Left renal pelvis (tissue), 4 donors: ENCODE measurements at regions not wholly inside any gene's neighbourhood (a gene's known extent, or its start where the extent isn't known, plus 50 kb on each side); places are given as distances from the start of the nearest gene placed in this dataset.
"Not testable (repeated sequence)": the region's sequence is repeated elsewhere in the genome, so short reads cannot be mapped to it uniquely, and the experiment has no call there.

Experiments used
- DNase-seq, 4 donors: peaks; one replicate each; pipeline ENCODE4 v3.0.0-alpha.2; 2013; ENCODE audit warnings: low read depth in 4 of 4, low spot score in 3 of 4

DNA sequence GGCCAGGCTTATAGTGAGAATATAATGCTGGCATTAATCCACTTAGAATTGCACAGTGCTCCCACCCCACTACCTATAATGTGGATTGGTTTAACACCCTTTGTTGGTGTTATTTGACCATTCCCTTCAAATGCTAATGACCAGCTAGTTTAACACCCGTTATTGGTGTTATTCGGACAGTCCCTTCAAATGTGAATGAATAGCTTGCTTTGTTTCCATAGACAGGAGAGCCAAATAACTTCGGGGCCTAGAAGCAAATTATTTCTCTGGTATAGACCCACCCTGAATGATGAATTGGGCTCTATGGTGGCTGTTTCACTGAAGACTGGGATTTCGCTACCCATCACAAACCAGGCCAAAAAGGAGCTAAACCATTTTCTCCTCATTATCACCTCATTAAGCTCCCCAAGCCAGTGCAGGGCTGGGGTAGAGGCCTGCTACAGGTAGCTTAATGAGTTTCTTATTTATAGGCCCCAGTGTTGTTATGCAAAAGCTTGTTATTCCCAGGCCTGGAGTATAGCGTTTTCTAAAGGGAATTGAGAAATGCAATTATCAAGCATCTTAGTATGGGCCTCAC, 494.1 kb upstream of the DPH6 start:
- DNase-seq, result no peak

DNA sequence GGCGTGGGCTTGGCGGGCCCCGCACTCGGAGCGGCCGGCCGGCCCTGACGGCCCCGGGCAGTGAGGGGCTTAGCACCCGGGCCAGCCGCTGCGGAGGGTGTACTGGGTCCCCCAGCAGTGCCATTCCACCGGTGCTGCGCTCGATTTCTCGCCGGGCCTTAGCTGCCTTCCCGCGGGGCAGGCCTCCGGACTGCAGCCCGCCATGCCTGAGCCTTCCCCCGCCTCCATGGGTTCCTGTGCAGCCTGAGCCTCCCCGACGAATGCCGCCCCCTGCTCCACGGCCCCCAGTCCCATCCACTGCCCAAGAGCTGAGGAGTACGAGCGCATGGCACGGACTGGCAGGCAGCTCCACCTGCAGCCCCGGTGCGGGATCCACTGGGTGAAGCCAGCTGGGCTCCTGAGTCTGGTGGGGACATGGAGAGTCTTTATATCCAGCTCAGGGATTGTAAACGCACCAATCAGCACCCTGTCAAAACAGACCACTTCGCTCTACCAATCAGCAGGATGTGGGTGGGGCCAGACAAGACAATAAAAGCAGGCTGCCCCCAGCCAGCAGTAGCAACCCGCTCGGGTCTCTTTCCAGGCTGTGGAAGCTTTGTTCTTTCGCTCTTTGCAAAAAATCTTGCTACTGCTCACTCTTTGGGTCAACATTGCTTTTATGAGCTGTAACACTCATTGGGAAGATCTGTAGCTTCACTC, 501.2 kb upstream of the DPH6 start:
- not testable (repeated sequence) for DNase-seq

DNA sequence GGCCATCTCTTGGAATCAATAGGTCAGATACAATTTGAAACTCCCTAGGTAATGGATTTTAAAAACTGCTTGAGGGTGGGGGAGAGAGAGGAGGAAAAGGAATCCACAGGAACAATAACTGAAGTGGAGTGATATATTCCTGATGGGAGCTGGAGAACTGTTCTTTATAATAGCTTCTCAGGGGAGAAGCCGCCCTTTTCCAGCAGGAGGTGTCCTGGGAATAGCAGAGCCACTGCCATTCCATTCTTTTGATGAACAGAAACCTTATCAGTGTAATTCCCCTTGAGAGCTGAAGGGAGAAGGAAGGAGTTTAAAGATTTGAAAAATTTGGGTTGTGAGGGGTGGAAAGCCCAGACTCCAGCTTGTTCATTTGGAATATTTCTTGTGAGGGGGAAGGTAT, 504.9 kb upstream of the DPH6 start:
- DNase-seq, result no peak

DNA sequence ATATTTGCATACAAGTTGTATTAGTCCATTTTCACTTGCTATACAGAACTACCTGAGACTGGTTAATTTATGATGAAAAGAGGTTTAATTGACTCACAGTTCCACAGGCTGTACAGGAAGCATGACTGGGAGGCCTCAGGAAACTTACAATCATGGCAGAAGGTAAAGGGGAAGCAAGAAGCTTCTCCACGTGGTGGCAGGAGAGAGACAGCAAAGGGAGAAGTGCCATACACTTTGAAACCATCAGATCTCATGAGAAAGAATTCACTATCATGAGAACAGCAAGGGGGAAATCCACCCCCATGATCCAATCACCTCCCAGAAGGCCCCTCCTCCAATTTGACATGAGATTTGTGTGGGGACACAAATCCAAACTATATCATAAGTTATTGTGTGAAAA, 506.7 kb upstream of the DPH6 start:
- not testable (repeated sequence) for DNase-seq

DNA sequence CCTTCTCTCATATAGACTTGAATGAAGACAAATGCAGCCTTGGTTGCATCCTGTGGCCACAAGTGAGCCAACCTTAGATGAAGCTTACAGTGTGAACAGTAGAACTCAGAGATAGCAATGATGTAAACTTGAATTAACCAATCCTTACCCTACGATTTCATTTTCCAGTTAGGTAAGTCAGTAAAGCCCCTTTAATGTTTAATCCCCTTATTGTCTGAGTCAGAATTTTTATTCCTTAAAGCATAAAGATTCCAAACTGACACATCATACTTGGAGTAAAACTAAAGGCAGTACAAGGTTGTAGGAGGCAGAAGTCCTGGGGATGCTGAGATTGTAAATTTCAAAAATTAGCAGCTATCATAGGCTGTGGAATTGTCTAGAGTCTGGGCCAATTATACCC, 507.8 kb upstream of the DPH6 start:
- no peak for DNase-seq

DNA sequence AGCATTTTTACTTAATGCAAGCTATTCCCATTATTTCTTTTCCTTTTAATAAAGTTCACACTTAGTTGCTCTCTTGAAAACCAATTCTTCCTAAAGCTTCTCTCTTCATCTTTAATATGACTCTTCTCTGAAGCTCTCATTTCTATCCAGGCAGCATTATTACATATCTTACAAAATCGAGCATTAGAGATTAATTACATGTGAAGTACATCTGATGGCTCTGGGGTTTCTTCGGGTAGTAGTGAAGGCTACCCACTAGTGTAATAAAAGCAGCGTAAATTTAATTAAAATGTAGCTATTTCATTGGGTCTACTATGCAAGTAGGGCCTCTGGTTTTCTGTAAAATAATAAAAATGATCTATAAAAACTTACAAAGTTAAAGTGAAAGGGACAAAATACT, 513.6 kb upstream of the DPH6 start:
- DNase-seq, result no peak

DNA sequence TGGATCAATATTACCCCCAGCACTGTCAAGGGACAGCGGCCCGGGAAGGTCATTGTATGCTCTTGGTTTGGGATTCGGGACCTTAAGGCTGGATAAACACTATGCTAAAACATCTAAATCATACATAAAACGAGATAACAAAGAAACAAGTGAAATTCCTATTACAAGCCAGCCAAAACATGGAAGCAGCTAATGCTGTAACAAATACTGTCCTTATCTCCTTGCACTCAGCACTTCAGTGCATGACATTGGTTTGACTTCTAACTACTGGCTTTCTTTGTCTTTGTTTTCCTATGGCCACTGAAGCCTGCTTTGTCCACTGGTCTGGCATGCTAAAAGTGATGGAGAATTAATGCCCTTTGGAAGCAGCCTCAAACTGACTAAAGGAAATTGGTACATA, 516.4 kb upstream of the DPH6 start:
- DNase-seq, result no peak

DNA sequence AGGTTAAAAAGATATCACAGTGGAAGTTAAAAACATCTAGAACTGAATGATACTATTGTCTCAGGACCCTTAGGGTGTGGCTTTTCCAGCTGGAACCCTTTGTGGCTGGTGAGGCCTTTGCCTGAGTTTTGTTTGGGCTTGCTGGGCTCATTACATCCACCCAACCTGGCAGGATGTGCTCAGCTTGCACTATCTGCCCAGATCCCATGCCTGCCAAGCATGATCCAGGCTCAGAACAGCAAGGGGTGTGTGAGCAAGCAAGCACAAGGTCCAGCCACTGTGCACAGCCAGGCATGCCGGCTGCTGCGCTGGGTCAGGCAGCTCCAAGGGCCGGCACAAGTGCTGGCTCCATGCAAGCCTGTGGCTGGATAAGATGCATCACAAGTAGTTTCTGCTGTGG, 512.7 kb upstream of the CDIN1 start:
- no peak for DNase-seq

DNA sequence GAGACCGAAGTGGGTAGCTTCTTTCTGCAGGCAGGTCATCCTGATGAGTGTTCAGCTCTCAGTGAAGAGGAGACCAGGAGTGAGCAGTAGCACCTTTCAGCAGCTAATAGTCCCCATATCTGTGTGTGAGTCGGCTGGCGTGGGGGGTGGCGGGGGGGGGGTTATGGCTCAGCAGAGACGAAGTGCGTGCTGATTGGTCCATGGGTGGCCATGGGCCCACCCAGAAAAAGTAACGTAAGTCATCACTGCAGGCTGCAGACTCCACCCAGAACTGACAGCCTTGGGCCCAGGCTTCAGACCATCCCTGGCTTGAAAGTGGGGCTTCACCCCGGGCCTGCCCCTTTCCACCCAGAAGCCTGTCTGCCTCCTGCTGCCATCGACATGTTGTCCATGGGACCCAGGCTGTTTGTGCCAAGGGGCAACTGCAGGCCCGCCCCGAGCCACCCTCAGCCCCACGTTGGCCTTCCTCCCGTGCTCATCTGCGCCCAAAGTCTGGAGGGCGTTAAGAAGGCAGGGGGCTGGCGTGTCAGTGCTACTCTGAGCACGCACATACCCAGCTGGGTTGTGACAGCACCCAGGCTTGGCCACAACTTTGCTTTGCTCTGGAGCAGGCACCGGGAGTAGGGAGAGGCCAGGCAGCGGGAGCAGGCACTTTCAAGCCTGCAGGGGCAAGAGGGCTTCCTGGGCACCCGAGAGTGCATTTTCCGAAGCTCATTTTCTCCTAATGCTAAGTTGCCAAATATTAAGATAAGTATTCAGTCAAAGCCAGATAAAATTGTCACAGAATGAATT, 511.7 kb upstream of the CDIN1 start:
- DNase-seq, result no peak

DNA sequence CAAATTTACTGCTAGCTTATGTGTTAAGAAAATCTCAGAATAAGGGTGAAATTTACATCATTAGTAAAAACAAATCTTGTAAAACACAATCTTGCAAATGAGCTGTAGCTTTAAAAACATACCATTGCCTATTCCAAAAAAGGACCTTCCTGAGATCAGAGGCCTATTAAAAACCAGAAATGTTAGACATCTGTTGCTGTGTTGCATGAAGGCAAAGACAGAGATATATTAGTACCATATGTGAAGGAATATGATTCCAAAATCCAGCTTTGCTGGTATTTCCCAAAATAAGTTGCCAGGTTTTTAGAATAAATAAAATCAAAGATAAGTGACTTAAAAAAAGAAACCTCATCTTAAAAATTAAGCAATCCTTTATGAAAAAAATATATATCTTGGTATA, 504.1 kb upstream of the CDIN1 start:
- no peak for DNase-seq

DNA sequence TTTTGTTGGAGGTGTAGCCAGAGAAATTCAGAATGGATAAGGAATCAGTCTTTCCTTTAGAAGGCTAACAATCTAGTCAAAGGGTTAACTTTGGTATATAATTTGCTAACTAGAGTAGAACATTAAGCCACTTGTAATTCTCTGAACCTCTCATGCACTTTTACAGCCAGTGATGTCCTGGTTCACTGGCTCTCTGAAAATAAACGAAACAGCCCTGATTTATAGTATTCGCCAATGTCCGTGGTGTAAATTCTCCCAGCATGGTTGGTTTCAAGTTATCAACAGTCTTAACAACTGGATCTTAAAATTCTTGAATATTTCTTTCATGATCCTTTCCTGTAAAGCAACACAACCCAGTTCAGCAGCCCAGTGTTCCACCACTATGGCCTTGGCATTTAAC, 500.4 kb upstream of the CDIN1 start:
- no peak for DNase-seq

DNA sequence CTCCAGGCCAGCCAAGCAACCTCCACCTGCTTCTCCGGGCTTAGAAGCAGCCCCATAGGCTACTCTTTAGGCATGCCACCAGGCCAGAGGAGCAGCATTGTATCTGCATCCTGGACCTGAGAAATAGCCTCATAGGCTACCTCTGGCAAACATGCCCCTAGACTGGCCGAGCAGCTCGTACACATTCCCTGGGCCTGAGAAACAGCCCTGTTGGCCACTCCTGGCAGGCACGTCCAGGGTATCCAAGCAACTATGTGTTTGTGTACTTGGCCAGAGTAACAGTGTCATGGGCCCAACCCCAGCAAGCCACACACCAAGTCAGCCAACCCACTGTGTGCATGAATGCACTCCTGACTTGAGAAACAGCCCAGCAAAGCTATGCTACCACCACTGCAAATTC, 498.7 kb upstream of the CDIN1 start:
- no peak for DNase-seq

DNA sequence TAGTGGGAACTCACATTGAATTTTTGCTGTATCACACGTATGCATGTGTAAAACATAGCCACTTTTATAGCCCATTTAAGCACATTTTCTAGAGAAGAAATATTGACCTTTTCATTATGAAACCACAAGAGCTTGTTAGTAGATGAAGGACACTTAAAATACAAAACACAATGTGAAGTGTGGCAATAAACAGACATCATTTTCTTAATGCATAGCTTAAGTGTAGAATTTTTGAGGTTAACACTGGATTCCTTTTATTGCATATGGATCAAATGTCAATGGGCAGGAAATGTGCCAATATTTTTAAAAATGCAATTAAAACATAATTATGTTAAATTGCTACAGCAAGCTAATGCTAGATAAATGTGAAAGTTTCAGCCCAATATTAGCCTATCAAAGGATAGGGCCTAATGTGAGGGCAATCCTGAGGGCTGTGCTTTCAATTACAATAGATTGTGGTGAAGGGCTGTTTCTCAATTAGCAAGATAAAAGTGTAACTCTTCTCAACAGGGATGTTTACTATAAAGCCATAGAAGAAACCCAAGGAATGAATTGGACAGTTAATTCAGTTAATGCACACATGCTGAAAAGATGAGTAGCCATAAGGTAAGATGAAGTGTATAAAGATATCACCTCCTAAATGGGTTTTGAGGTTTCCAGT, 489.0 kb upstream of the CDIN1 start:
- no peak for DNase-seq

DNA sequence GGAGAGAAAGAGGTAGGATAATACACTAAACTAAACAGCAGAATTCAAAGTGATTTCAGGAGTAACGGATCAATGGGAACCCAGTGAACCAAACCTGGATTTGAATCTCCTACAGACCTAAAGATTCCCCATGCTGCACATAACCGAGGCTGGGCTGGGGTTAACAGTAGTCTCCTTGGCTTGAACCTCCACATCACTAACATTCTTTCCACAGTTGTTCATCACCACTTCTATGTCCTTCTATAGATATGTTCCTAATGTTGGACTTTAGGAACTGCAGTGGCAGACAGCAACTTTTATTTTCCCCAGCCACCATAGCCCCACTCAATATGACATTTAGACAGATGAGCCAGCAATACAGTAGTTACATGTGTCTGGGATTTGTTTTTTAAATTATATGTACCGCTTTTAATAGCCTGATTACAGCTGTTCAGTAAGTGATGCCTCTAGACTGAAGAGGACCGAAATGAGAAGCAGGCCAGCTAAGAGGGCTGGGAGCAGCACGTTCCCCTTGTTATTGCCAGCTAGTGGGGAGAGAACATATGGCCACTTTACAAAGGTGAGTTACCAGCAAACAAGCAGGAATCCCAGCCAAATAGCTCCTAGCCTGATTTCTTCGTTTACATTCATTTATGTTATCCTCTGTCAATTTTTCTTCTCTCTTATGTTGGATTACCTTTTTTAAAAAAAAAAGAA, 472.6 kb upstream of the CDIN1 start:
- no peak for DNase-seq

DNA sequence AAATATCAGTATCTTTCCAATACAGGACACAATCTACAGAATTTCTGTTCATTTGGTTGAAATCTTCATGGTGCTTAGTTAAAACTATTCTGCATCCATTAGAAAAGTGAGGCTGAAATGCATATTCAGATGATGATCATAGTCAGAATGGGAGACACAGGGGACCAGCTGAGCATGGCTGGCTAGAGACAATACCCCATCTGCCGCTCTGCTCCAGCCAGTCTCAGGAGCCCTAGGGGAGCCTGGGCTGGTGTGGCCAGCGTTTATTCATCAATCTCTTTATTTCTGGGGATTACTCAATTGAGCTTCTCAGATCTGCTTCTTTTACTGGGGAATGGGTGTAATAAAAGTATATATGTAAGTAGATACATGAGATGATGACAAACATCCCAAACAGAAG, 470.9 kb upstream of the CDIN1 start:
- DNase-seq, result no peak

DNA sequence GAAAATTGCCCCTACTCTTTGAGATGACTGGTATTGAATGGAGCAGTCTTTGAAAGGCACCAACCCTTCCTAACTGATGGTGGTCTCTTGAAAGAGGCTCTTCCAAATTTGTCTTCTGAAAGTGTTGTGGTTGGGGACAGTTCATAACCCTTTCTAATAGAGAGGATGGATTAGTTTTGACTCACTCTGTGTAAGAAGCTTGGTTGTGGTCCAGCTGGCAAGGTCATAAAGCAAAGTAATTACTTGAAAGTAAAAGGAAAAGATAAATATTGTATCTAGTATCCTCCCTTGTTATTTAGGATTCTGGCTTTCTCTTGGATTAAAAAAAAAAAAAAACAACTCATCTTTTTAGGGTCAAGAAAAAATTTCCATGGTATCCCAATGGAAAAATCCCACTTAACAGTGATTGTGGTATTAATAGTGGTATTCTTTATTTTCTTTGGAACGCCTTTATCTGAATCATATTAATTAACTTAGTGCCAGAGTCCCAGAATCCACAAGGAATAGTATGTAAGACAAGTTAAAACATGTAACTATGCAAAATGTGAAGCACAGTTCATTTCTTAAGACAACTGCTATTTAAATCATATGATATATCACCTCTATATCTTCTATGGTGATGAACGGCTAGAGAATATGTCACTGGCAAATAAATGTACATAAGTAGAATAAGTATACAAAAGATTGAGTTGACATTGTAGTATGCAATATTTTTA, 469.3 kb upstream of the CDIN1 start:
- peak in 2 of 4 donors; percentile 4 to 27 for DNase-seq

DNA sequence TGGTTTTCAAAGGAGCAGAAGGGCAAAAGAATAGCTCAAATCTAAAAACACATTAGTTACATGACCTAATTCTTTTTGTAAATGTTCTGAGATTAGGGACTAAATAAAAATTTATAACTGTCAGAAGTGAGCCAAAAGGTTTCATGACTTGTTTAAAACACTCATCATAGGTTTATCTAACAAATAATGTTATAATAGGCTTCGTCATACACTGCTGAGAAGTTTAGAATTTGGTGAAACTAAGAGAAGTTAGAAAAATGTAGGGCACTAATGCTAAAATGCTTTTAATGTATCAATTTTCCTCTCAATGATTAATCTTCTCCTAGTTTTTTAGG, 468.8 kb upstream of the CDIN1 start:
- DNase-seq, result no peak

DNA sequence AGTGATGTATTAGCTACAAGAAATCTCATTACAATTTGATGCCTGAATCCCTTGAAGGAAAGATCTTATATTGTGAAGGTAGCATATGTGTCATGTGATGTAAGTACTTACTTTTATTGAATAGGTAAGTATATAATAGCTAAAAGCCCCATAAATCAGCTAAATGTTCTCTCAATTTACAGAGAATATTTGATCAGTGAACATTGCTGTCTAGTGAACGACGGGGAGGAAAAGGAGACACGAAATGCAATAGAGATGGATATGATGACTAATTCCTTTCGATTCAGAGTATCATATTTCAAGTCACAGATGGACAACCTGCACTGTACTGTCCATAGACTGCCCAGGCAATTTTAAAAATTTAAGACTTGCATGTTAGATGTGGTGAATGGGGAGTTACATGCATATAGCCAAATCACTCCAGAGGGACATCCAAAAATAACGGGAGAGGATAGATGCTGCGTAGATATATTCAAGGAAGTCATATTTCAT, 462.1 kb upstream of the CDIN1 start:
- no peak for DNase-seq

DNA sequence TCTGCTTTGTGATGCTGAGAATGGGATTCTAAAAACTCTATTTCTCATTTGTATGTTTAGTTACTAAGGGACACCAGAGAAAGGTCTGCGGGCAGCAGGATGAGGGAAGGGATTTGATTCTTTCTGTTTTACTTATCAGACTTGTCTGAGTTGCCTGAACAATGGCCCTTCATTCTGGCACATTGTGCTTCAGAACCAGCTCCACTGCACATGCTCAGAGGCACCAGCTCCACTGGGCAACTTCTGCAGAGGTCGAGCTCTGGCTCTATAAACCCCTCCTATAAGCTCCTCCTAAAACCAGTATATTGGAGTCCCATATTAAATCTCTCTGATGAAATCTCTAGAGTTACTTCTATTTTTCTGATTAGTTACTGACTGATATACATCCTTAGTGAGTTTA, 453.2 kb upstream of the CDIN1 start:
- DNase-seq, result no peak

DNA sequence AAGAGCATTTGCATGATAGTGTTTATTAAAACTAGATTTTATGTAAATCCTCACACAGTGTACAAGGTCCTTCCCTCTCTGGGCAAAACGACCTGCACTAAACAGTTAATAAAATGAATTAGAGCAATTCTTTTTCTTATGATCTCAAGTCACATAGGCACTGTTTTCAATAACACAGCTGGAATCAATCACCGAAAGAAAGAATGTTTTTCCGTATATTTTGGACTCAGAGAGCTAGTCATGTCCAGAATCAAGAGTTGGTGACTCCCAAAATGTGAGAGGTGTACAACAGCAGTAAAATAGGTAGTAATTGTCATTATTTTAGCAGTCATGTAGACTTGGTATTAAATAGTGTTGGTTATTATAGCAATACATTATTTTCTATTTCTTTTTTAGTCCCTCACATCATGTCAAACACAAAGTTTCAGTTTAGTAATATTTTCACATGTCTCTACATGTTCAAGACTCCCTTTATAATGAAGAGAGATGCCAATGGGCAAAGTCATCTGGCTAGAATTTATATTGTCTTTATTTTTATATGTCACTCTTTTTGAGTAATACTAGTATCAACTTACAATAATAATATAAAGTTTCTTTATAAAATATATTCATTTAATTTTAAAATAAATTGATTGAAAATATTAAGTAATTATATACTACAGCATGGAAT, 448.6 kb upstream of the CDIN1 start:
- DNase-seq, result no peak
